IPS-NIHi11 (cell line): ENCODE measurements at regions not wholly inside any gene's neighbourhood (a gene's known extent, or its start where the extent isn't known, plus 50 kb on each side); places are given as distances from the start of the nearest gene placed in this dataset.

ENCODE experiments used
- DNase-seq: peaks from one replicate; pipeline ENCODE4 v3.0.0; 2012; ENCODE audit warnings: mixed read lengths, low spot score

- no peak for DNase-seq
Measured at GRCh38 chr14:76307786-76308780, 67.9 kb upstream of the ESRRB start.

- DNase-seq, result no peak
Measured at GRCh38 chr14:76309572-76310162, 66.3 kb upstream of the ESRRB start.

- DNase-seq, result no peak
Measured at GRCh38 chr14:76311079-76311758, 64.7 kb upstream of the ESRRB start.

- no peak for DNase-seq
Measured at GRCh38 chr14:76312821-76313220, 63.1 kb upstream of the ESRRB start.

GRCh38 chr14:76313303-76313702 lies 62.6 kb upstream of the ESRRB start:
- DNase-seq, result no peak

- no peak for DNase-seq
Measured at GRCh38 chr14:76313852-76314251, 62.1 kb upstream of the ESRRB start.

GRCh38 chr14:76314521-76315034 lies 61.4 kb upstream of the ESRRB start:
- no peak for DNase-seq

GRCh38 chr14:76320486-76320885 lies 55.5 kb upstream of the ESRRB start:
- DNase-seq, result no peak

GRCh38 chr14:76320975-76321374 lies 55.0 kb upstream of the ESRRB start:
- no peak for DNase-seq

- no peak for DNase-seq
Measured at GRCh38 chr14:76322594-76323220, 53.2 kb upstream of the ESRRB start.

GRCh38 chr14:76323331-76324050 lies 52.4 kb upstream of the ESRRB start:
- DNase-seq, result no peak

- no peak for DNase-seq
Measured at GRCh38 chr14:76324133-76324532, 51.8 kb upstream of the ESRRB start.
